GM10266 (cell line): ENCODE measurements at regions not wholly inside any gene's neighbourhood (a gene's known extent, or its start where the extent isn't known, plus 50 kb on each side); places are given as distances from the start of the nearest gene placed in this dataset.

Source experiments
- DNase-seq: peaks from one replicate; pipeline ENCODE4 v3.0.0; 2012; ENCODE audit errors: extremely low spot score
- TF ChIP-seq, protein P1 (sequence below): IDR thresholded peaks from 2 replicates; pipeline ENCODE4 v1.5.1; 2012; ENCODE audit warnings: mild to moderate bottlenecking, low read depth; ENCODE audit not compliant: control insufficient read depth, insufficient read depth; ENCODE audit errors: missing control alignments

DNA sequence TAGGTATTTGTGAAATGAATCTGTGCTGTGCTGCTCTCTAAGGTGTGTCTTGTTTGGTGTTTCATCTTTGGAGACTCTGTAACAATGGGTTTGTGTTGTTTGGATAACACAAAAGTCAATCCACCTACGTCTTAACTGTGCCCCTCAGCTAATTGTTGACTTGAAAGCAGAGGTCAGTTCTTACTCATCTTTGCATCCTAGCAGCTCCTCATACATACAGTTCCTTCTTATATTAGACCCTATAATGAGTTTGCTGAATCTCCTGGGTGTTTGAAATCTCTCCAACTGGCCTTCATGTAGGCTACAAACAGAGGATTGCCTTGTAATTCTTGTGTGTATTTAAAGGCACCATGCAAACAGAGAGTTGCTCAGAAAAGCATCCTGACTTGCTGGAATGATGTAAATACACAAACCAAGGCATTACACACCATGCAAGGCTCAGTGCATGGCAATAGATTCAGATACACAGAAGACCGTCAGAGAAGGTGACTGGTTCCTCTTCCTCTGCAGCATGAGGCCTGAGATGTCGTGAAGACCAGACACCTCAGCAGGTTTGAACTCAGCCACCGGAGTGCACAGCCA, 220.0 kb upstream of the JADE1 start:
- TF ChIP-seq, protein P1, sequence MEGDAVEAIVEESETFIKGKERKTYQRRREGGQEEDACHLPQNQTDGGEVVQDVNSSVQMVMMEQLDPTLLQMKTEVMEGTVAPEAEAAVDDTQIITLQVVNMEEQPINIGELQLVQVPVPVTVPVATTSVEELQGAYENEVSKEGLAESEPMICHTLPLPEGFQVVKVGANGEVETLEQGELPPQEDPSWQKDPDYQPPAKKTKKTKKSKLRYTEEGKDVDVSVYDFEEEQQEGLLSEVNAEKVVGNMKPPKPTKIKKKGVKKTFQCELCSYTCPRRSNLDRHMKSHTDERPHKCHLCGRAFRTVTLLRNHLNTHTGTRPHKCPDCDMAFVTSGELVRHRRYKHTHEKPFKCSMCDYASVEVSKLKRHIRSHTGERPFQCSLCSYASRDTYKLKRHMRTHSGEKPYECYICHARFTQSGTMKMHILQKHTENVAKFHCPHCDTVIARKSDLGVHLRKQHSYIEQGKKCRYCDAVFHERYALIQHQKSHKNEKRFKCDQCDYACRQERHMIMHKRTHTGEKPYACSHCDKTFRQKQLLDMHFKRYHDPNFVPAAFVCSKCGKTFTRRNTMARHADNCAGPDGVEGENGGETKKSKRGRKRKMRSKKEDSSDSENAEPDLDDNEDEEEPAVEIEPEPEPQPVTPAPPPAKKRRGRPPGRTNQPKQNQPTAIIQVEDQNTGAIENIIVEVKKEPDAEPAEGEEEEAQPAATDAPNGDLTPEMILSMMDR, result no peak

DNA sequence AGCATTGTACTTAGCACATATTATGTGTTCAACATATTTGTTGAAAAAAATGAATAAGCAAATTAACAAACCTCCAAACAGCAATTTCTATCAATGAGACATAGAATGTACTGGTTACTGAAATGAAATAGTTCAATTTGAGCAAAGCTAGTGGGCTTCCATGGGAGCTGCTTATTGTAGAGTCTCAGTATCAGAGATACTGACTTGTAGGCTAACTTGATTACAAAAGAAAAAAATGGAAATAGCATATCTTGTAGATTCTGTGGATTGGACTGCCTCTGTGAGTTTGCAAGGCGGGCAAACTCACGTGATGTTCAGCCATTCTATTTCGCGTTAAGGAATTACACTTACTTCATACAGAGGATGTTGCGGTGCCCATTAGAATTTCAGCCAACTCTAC, 222.1 kb upstream of the JADE1 start:
- TF ChIP-seq, protein P1, result no peak
- no peak for DNase-seq

More for the DNA sequence above, 220.0 kb upstream of the JADE1 start:
- no peak for DNase-seq

DNA sequence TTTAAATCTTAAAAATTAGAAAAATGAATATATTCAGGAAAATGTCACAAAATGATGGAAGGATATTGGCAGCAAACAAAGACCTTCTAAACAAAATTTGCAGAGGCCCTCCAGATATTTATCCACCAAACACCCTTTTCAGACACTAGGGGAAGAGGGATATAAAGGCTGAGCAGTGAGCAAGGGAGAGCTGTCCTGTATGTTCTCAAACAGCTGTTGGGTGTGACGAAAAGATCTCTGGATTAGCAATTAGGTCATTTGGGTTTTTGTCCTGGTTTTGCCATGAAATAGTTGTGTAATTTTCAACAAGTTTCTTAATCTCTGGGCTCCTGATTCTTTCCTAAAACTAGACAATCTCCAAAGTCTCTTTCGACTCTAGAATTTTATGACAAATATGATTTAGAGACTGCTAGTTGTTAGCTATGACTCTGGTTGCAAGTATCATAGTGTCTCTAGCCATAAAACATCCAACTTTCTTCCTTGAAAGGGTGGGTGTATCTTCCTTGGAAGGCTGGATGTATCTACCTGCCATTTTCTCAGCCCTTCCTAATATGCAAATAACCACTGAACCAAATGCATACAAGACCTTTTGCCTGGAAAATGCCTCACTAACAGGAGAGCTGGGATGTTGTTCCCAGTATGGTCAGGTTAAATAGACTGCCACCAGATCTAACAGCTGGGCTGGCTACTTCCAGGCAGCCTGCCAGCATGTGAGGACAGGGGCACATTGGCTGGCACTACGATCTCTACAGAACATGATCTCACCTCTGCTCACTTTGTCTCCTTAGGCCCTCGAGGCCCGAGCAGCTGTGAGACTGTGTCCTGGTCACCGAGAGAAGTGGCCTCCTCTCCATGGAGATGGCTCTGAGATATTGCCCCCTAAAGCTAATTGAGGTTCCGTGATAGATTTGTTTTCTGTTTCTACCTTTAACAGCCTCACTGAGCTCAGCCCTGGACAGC, 225.5 kb upstream of the JADE1 start:
- TF ChIP-seq, protein P1, result no peak
- no peak for DNase-seq

DNA sequence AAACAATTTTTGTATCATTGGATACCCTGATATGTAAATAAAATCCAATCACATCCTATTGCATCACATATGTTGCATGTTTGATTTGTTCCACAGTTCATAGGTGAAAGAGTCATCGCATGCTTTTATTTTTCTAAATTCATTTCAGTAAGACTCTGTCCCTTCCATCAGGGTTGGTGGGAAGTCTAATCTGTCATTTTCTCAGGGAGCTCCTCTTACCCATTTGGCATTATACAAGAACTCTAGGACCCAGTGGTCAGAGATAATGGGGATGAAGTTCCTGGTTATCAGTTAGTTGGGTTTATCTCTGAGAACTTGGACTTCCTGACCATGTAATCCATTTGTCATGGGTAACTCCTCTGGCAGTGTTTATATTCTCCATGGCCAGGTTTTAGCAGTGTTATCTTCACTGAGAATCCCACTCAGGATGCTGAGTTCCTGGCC, 227.1 kb upstream of the JADE1 start:
- TF ChIP-seq, protein P1, result no peak
- DNase-seq, result no peak

DNA sequence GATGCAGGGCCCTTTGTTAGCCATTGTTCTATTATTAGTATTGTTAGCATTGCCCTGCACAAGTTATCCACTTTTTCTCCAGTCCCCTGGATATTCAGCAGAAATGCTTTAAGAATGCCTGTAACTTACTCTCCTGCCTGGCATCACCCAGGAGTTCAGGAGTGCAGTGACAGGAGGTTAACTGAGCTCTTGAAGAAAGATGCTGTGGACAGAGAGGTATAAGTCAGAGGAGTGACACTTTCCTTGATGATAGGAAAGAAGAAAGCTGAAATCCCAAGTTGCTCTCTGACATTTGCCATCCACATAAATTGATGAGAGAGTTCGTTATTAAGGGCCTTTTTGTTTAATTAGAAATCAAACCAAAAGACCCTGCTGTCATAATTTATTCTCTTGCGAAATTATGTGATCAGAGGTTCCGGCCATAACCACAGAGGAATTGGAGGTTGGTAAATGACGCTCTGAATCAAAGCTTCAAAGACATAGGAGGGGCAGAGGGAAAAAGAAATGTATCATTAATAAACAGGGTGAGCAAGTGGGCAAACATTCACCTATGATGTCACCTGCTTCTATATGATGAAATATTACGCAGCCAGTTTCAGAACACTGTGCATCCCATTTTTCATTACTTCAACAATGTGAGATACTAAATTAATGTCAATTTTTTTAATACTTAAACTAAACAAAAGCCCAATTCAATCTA, 230.2 kb upstream of the JADE1 start:
- TF ChIP-seq, protein P1, result no peak
- DNase-seq, result no peak

DNA sequence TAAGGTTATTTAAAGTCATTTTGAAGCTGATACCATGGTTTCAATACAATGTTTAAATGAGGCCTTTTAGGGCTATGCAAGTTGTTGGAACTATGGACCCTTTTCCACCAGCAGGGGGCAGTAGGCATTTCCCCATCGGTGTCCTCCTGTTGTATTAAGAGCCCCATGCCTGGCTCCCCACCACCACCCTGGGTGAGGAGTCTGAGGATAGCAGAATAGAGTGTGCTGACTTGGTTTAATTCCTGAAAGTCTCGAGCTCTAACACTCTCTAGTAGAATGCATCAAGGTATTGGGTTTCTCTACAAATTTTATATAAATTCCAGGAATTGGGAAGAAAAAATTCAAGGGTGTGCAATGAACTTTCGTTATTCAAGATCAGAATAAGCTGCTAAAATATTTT, 234.8 kb upstream of the JADE1 start:
- DNase-seq, result peak; percentile 68
- TF ChIP-seq, protein P1, result peak; percentile 67
